ENCODE measurements at regions not wholly inside any gene's neighbourhood (a gene's known extent, or its start where the extent isn't known, plus 50 kb on each side); places are given as distances from the start of the nearest gene placed in this dataset.

GRCh38 chr11:93608364-93608763 lies 53.1 kb upstream of the CEP295 start:
- Histone ChIP-seq H3K79me2 (ENCODE audit: control insufficient read depth in 1 of 2, insufficient read depth in 2 of 2, low read length in 2 of 2) (no peaks in the 10 kb centered on the region), H3K14ac (ENCODE audit: insufficient read length) (no peak overlapping the region), H3K4me3 (ENCODE audit: extremely low read depth in 1 of 4, insufficient read depth in 2 of 4, low read depth in 3 of 4, low read length in 4 of 4) (no peak overlapping the region), H2BK12ac (ENCODE audit: low read depth, low read length) (no peak overlapping the region), H2BK5ac (ENCODE audit: low read depth, low read length) (no peak overlapping the region), H3K9me3 (ENCODE audit: insufficient read depth in 2 of 2, low read depth in 1 of 2, low read length in 1 of 2) (no peaks in the 10 kb centered on the region), H3K36me3 (ENCODE audit: control insufficient read depth in 2 of 4, insufficient read depth in 4 of 4, low read length in 3 of 4) (no peaks in the 10 kb centered on the region), H3K23me2 (ENCODE audit: low read depth, low read length) (no peaks in the 10 kb centered on the region), H3K56ac (replicated peaks; ENCODE audit: insufficient read length, low read depth, low read length) (no peak overlapping the region), H4K5ac (ENCODE audit: insufficient read length, low read depth, low read length) (no peak overlapping the region), H3K4me1 (replicated peaks in 1 of 4; ENCODE audit: control insufficient read depth in 3 of 4, insufficient read depth in 4 of 4, low read length in 3 of 4) (peaks cover 0 to 8% (median 3%) of the 10 kb centered on the region in 4 experiments; a peak in 4 of 7 replicates), H2BK15ac (ENCODE audit: low read length) (no peak overlapping the region), H2AK5ac (ENCODE audit: low read depth, low read length) (no peak overlapping the region), H3K18ac (ENCODE audit: extremely low read depth, low read length) (no peak overlapping the region), H2BK20ac (ENCODE audit: low read length) (no peak overlapping the region), H3K27ac (ENCODE audit: low read depth, low read length) (no peak overlapping the region), H4K20me1 (replicated peaks in 1 of 2; ENCODE audit: control insufficient read depth in 1 of 2, insufficient read depth in 2 of 2, low read length in 2 of 2) (no peaks in the 10 kb centered on the region), H2BK120ac (replicated peaks; ENCODE audit: low read depth, low read length) (no peak overlapping the region), H4K91ac (replicated peaks; ENCODE audit: insufficient read length, low read length) (no peak overlapping the region), H3K4me2 (ENCODE audit: insufficient read depth in 1 of 2, low read depth in 2 of 2, low read length in 2 of 2) (no peak overlapping the region), H3K79me1 (ENCODE audit: low read depth, low read length) (no peaks in the 10 kb centered on the region), H4K8ac (ENCODE audit: extremely low read depth, insufficient read depth, low read length) (no peak overlapping the region), H3K9ac (replicated peaks in 1 of 4; ENCODE audit: extremely low read depth in 1 of 4, low read depth in 3 of 4, low read length in 3 of 4) (no peak overlapping the region), H3K27me3 (replicated peaks in 1 of 4; ENCODE audit: control insufficient read depth in 3 of 4, extremely low read depth in 1 of 4, insufficient read depth in 3 of 4, low read length in 3 of 4) (no peaks in the 10 kb centered on the region; a peak in 1 of 7 replicates), H3K4ac (replicated peaks; ENCODE audit: insufficient read length, low read depth, low read length) (no peak overlapping the region), H2AFZ (ENCODE audit: low read length) (no peak overlapping the region), H3K23ac (ENCODE audit: insufficient read length) (no peak overlapping the region)
- POLR2A ChIA-PET (ENCODE audit: partially characterized antibody): no interaction called here
- DNase-seq (ENCODE audit: low read depth in 1 of 2, low spot score in 2 of 2) (no peak), FAIRE-seq (no peak)
- CTCF ChIA-PET (ENCODE audit: partially characterized antibody): interaction anchor here (1.5 kb wide), 1 partner anchor 10 kb away, joined by 5 read pairs; no protein-coding TSS in a partner anchor
- WGBS, 2 experiments (ENCODE audit: extremely low coverage in 1 of 2, insufficient coverage in 1 of 2, insufficient read length in 1 of 2, insufficient replicate concordance in 2 of 2, low coverage in 1 of 2, low lambda C conversion rate in 2 of 2, missing lambda C conversion rate in 1 of 2): 69% methylated on average over 1 of the region's 1 CpG; no CpG with 5 or more reads in 1 of the 2 experiments
- TF ChIP-seq SAP30 (IDR thresholded peaks at IDR 0.05; ENCODE audit: insufficient read depth, insufficient replicate concordance, low read length) (no peak), KDM4A (IDR thresholded peaks at IDR 0.05; ENCODE audit: low read depth, low read length, severe bottlenecking) (no peak), RBBP5 (IDR thresholded peaks at IDR 0.05; ENCODE audit: borderline replicate concordance, low read depth, low read length) (no peak), NANOG (IDR thresholded peaks at IDR 0.05; ENCODE audit: insufficient read depth, low read depth, low read length, poor library complexity, severe bottlenecking) (no peak), ZNF274 (IDR thresholded peaks at IDR 0.05; ENCODE audit: borderline replicate concordance, extremely low read depth, low read length) (no peak), NRF1 (IDR thresholded peaks at IDR 0.05; ENCODE audit: low read depth, low read length) (no peak), BCL11A (IDR thresholded peaks at IDR 0.05; ENCODE audit: low read depth in 2 of 2, low read length in 2 of 2) (no peak), CHD1 (IDR thresholded peaks at IDR 0.05; ENCODE audit: low read depth, low read length) (no peak), EZH2 (IDR thresholded peaks at IDR 0.05; ENCODE audit: low read depth, low read length, severe bottlenecking) (no peak), SIX5 (IDR thresholded peaks at IDR 0.05; ENCODE audit: low read depth, low read length) (no peak), EGR1 (IDR thresholded peaks at IDR 0.05; ENCODE audit: borderline replicate concordance, low read depth, low read length) (no peak), EP300 (IDR thresholded peaks at IDR 0.05; ENCODE audit: borderline replicate concordance in 1 of 2, low read depth in 2 of 2, low read length in 2 of 2) (no peak)
- TF ChIP-seq, protein P1, sequence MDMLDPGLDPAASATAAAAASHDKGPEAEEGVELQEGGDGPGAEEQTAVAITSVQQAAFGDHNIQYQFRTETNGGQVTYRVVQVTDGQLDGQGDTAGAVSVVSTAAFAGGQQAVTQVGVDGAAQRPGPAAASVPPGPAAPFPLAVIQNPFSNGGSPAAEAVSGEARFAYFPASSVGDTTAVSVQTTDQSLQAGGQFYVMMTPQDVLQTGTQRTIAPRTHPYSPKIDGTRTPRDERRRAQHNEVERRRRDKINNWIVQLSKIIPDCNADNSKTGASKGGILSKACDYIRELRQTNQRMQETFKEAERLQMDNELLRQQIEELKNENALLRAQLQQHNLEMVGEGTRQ (IDR thresholded peaks at IDR 0.05; ENCODE audit: low read length): no peak

Data from H1 (cell line).